GM12891 (cell line): ENCODE measurements at regions not wholly inside any gene's neighbourhood (a gene's known extent, or its start where the extent isn't known, plus 50 kb on each side); places are given as distances from the start of the nearest gene placed in this dataset.

Source experiments
- PAX5 ChIP-seq: IDR thresholded peaks from 2 replicates; pipeline ENCODE4 v1.6.1; 2011; ENCODE audit warnings: low read length, moderate library complexity, mild to moderate bottlenecking; ENCODE audit not compliant: insufficient read depth, severe bottlenecking
- POLR2A ChIP-seq: IDR thresholded peaks from 2 replicates; pipeline ENCODE4 v1.6.1; 2011; ENCODE audit warnings: low read depth, low read length, control low read depth
- POLR2AphosphoS5 ChIP-seq: IDR thresholded peaks from 2 replicates; pipeline ENCODE4 v1.6.1; 2011; ENCODE audit warnings: low read depth, low read length, control low read depth
- POU2F2 ChIP-seq: IDR thresholded peaks from 2 replicates; pipeline ENCODE4 v1.6.1; 2011; ENCODE audit warnings: low read depth, mild to moderate bottlenecking, control low read depth, low read length, moderate library complexity
- TAF1 ChIP-seq: IDR thresholded peaks from 2 replicates; pipeline ENCODE4 v1.6.1; 2011; ENCODE audit warnings: low read depth, low read length, control low read depth

- TF ChIP-seq POLR2A (no peak), POLR2AphosphoS5 (no peak), TAF1 (no peak), POU2F2 (no peak), PAX5 (no peak)
These were observed 182.3 kb downstream of the PCSK1 start for GRCh38 chr5:96250782-96251181.
